ENCODE measurements at regions not wholly inside any gene's neighbourhood (a gene's known extent, or its start where the extent isn't known, plus 50 kb on each side); places are given as distances from the start of the nearest gene placed in this dataset.

- TF ChIP-seq, protein P1, sequence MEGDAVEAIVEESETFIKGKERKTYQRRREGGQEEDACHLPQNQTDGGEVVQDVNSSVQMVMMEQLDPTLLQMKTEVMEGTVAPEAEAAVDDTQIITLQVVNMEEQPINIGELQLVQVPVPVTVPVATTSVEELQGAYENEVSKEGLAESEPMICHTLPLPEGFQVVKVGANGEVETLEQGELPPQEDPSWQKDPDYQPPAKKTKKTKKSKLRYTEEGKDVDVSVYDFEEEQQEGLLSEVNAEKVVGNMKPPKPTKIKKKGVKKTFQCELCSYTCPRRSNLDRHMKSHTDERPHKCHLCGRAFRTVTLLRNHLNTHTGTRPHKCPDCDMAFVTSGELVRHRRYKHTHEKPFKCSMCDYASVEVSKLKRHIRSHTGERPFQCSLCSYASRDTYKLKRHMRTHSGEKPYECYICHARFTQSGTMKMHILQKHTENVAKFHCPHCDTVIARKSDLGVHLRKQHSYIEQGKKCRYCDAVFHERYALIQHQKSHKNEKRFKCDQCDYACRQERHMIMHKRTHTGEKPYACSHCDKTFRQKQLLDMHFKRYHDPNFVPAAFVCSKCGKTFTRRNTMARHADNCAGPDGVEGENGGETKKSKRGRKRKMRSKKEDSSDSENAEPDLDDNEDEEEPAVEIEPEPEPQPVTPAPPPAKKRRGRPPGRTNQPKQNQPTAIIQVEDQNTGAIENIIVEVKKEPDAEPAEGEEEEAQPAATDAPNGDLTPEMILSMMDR (IDR thresholded peaks at IDR 0.05) = no peak
- TF ChIP-seq POLR2A (IDR thresholded peaks at IDR 0.05) = no peak
Measured at GRCh38 chr11:110375351-110375750, 54.4 kb upstream of the FDX1 start.
